ENCODE measurements at regions not wholly inside any gene's neighbourhood (a gene's known extent, or its start where the extent isn't known, plus 50 kb on each side); places are given as distances from the start of the nearest gene placed in this dataset.

DNA sequence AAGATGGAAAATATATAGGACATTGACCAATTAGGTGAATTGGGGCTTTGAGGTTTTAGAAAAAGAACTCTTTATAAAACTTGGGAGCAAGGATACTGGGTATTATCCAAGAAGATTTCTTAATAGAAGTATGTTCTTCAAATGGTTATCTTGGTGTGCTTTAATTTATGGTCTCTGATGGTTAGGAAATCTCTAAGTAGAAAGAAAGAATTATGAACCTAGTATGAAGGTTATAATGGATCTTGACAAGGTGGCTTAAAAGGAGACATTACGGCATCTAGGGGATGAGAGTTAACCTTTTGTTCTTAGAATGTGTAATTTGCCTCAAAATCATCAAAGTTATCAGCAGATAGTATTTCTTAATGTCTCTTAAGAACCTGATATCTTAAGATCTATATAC is 210.4 kb upstream of the PRICKLE1 start:
- H3K9me1 ChIP-seq (replicated peaks; ENCODE audit: control insufficient read depth, extremely low read depth, insufficient read depth, low read length) = no peaks in the 10 kb centered on the region
- intact Hi-C loops (cut with micrococcal nuclease) (no loop called here), dilution Hi-C loops (cut with MboI; ENCODE audit: extremely low pct_ligation_motif_present, low sequenced_read_pairs) (loop anchor here (25.0 kb wide), 1 partner anchor 487 kb away; no protein-coding TSS in a partner anchor)
- no peak overlapping the region for H3K4me3 ChIP-seq (replicated peaks in 1 of 3; ENCODE audit: insufficient read depth in 1 of 3, low read depth in 1 of 3, low read length in 3 of 3)
- no peaks in the 10 kb centered on the region for H3K9me3 ChIP-seq (replicated peaks; ENCODE audit: control insufficient read depth, insufficient read depth, low read length)
- no peaks in the 10 kb centered on the region for H3K36me3 ChIP-seq (ENCODE audit: control insufficient read depth in 2 of 2, extremely low read depth in 1 of 2, insufficient read depth in 2 of 2, low read length in 2 of 2)
- no peak for FAIRE-seq
- H3K27me3 ChIP-seq (ENCODE audit: control insufficient read depth in 2 of 2, insufficient read depth in 2 of 2, low read length in 2 of 2) = no peaks in the 10 kb centered on the region
- TF ChIP-seq MYC (IDR thresholded peaks at IDR 0.05; ENCODE audit: low read depth, low read length) = no peak
- TF ChIP-seq MAX (IDR thresholded peaks at IDR 0.05; ENCODE audit: insufficient read depth, insufficient read length) = no peak
- no peak for TF ChIP-seq GATA2 (IDR thresholded peaks at IDR 0.05; ENCODE audit: insufficient read depth, insufficient read length, low read depth, low read length)
- TF ChIP-seq, protein P1, sequence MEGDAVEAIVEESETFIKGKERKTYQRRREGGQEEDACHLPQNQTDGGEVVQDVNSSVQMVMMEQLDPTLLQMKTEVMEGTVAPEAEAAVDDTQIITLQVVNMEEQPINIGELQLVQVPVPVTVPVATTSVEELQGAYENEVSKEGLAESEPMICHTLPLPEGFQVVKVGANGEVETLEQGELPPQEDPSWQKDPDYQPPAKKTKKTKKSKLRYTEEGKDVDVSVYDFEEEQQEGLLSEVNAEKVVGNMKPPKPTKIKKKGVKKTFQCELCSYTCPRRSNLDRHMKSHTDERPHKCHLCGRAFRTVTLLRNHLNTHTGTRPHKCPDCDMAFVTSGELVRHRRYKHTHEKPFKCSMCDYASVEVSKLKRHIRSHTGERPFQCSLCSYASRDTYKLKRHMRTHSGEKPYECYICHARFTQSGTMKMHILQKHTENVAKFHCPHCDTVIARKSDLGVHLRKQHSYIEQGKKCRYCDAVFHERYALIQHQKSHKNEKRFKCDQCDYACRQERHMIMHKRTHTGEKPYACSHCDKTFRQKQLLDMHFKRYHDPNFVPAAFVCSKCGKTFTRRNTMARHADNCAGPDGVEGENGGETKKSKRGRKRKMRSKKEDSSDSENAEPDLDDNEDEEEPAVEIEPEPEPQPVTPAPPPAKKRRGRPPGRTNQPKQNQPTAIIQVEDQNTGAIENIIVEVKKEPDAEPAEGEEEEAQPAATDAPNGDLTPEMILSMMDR (IDR thresholded peaks at IDR 0.05; ENCODE audit: extremely low read depth in 1 of 2, insufficient read depth in 1 of 2, low read depth in 1 of 2, low read length in 2 of 2) = no peak
- no peak for TF ChIP-seq POLR2AphosphoS5 (IDR thresholded peaks at IDR 0.05; ENCODE audit: insufficient read depth, low read depth, low read length)
- TF ChIP-seq FOS (IDR thresholded peaks at IDR 0.05; ENCODE audit: borderline replicate concordance, insufficient read depth, low read length) = no peak
- no peak overlapping the region for H3K9ac ChIP-seq (replicated peaks; ENCODE audit: extremely low read depth, insufficient read depth, low read length)
- ChIA-PET CTCF (no interaction called here), POLR2A (no interaction called here)
- H3K4me2 ChIP-seq (ENCODE audit: insufficient read depth, low read length) = no peak overlapping the region
- BruUV-seq (replicated peaks) = no TSS peak
- H3K27ac ChIP-seq (ENCODE audit: insufficient read depth, low read depth, low read length) = no peak overlapping the region
- H2AFZ ChIP-seq (ENCODE audit: low read depth, low read length) = no peak overlapping the region
- DNase-seq (ENCODE audit: low read depth, low spot score) = no peak
- H3K4me1 ChIP-seq (ENCODE audit: control insufficient read depth, extremely low read depth, insufficient read depth, low read length) = no peaks in the 10 kb centered on the region
- H4K20me1 ChIP-seq (replicated peaks; ENCODE audit: control insufficient read depth, extremely low read depth, insufficient read depth, low read length) = no peaks in the 10 kb centered on the region
- no peaks in the 10 kb centered on the region for H3K79me2 ChIP-seq (ENCODE audit: control insufficient read depth, insufficient read depth, low read length)

Data from endothelial cell of umbilical vein (primary cell).